ENCODE measurements at regions not wholly inside any gene's neighbourhood (a gene's known extent, or its start where the extent isn't known, plus 50 kb on each side); places are given as distances from the start of the nearest gene placed in this dataset.

- no peak overlapping the region for H3K4me3 ChIP-seq (replicated peaks in 1 of 2; ENCODE audit: low read depth in 2 of 2, low read length in 2 of 2)
- DNase-seq (ENCODE audit: low read depth in 2 of 2): no peak
- TF ChIP-seq CTCF (IDR thresholded peaks at IDR 0.05; ENCODE audit: low read depth, low read length): no peak
These were observed 67.6 kb upstream of the SLC38A4 start for GRCh38 chr12:46893434-46893833.

GRCh38 chr12:46895726-46896125 lies 69.9 kb upstream of the SLC38A4 start:
- TF ChIP-seq CTCF (IDR thresholded peaks at IDR 0.05; ENCODE audit: low read depth, low read length): no peak
- no peak overlapping the region for H3K4me3 ChIP-seq (replicated peaks in 1 of 2; ENCODE audit: low read depth in 2 of 2, low read length in 2 of 2)
- no peak for DNase-seq (ENCODE audit: low read depth in 2 of 2)

GRCh38 chr12:46896680-46897079 lies 70.9 kb upstream of the SLC38A4 start:
- no peak overlapping the region for H3K4me3 ChIP-seq (replicated peaks in 1 of 2; ENCODE audit: low read depth in 2 of 2, low read length in 2 of 2)
- TF ChIP-seq CTCF (IDR thresholded peaks at IDR 0.05; ENCODE audit: low read depth, low read length): no peak
- no peak for DNase-seq (ENCODE audit: low read depth in 2 of 2)

- no peak overlapping the region for H3K4me3 ChIP-seq (replicated peaks in 1 of 2; ENCODE audit: low read depth in 2 of 2, low read length in 2 of 2)
- DNase-seq (ENCODE audit: low read depth in 2 of 2): no peak
- TF ChIP-seq CTCF (IDR thresholded peaks at IDR 0.05; ENCODE audit: low read depth, low read length): no peak
These were observed 72.5 kb upstream of the SLC38A4 start for GRCh38 chr12:46898152-46898931.

GRCh38 chr12:46898989-46899388 lies 73.2 kb upstream of the SLC38A4 start:
- DNase-seq (ENCODE audit: low read depth in 2 of 2): no peak
- TF ChIP-seq CTCF (IDR thresholded peaks at IDR 0.05; ENCODE audit: low read depth, low read length): no peak

GRCh38 chr12:46900734-46901463 lies 75.1 kb upstream of the SLC38A4 start:
- H3K4me3 ChIP-seq (replicated peaks in 1 of 2; ENCODE audit: low read depth in 2 of 2, low read length in 2 of 2): no peak overlapping the region
- DNase-seq (ENCODE audit: low read depth in 2 of 2): no peak
- TF ChIP-seq CTCF (IDR thresholded peaks at IDR 0.05; ENCODE audit: low read depth, low read length): no peak

More at GRCh38 chr12:46898989-46899388, 73.2 kb upstream of the SLC38A4 start:
- no peak overlapping the region for H3K4me3 ChIP-seq (replicated peaks in 1 of 2; ENCODE audit: low read depth in 2 of 2, low read length in 2 of 2)
